Erythroblast (primary cell): ENCODE measurements at regions not wholly inside any gene's neighbourhood (a gene's known extent, or its start where the extent isn't known, plus 50 kb on each side); places are given as distances from the start of the nearest gene placed in this dataset.

Experiments
- GATA1 ChIP-seq: IDR thresholded peaks from 2 replicates; pipeline ENCODE4 v1.6.1; 2011; ENCODE audit warnings: low read depth, mild to moderate bottlenecking, control low read depth, low read length, moderate library complexity
- POLR2A ChIP-seq: IDR thresholded peaks from 2 replicates; pipeline ENCODE4 v1.6.1; 2011; ENCODE audit warnings: mild to moderate bottlenecking, low read length

GRCh38 chr1:60745484-60745883 is 336.9 kb upstream of the NFIA start:
- TF ChIP-seq POLR2A: no peak
- no peak for TF ChIP-seq GATA1
